ENCODE measurements at regions not wholly inside any gene's neighbourhood (a gene's known extent, or its start where the extent isn't known, plus 50 kb on each side); places are given as distances from the start of the nearest gene placed in this dataset.
"Not testable (repeated sequence)": the region's sequence is repeated elsewhere in the genome, so short reads cannot be mapped to it uniquely, and the experiment has no call there.

DNA sequence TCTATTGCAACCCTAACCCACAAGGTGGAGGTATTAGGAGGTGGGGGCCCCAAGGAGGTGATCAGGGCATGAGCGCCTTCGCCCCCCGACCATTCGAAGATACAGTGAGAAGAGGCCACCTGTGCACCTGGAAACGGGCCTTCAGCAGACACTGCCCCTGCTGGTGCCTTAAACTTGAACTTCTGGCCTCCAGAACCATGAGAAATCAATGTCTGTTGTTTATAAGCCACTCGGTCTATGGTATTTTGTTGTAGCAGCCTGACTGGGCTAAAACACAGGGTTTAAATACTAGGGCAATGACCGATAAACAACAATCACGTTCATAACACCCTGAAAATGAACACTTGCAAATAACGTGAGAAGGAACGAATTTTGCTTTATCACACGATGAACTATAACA is 85.2 kb upstream of the USP29 start:
- no peak for ATAC-seq

DNA sequence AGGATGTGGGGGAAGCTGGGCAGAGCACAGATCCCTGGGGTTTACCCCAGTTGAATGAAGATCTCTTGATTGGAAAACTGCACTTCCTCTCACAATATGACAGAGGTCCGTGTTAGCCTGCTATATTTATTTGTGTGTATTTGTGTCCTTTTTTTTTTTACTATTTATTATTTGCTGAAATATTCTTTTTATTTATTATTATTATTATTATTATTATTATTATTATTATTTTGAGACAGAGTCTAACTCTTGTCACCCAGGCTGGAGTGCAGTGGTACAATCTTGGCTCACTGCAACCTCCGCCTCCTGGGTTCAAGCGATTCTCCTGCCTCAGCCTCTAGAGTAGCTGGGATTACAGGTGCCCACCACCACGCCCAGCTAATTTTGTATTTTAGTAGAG is 84.0 kb upstream of the USP29 start:
- ATAC-seq: not testable (repeated sequence)

DNA sequence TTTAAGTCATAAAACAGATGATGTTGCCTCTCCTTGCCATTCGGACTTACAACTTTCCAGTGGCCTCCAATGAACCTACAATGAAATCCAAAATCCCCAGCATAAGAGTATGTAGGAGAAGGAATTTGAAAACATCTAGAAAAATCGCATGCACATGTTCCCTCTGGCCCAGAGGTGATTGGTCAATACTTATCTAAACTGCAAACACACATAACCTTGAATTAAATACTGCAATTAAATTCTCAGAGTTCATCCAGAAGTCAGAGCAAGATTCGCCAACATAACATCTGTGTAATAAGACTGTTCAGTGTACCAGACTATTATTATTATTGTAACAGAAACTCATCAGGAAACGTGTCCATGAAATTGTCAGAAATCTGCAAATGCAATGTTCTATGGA is 82.2 kb upstream of the USP29 start:
- ATAC-seq: no peak

DNA sequence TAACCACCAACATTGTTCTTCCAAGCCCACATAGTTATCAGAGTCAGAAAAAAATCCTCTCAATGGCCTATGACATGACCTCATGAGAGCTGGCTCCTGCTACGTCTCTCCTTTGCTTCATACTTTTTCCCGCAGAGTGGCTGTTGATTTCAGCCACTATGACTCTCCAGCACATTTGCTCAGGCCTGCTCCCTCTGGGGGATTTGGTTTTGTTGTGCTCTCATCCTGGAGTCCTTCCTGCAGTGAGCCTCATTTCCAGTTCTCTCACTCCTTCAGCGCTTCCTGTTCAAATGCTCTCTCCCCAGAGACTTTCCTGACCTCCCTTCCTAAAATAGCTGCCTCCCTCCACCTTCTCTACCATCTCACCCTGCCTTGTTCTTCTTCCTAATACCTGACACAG is 72.0 kb upstream of the USP29 start:
- no peak for ATAC-seq

DNA sequence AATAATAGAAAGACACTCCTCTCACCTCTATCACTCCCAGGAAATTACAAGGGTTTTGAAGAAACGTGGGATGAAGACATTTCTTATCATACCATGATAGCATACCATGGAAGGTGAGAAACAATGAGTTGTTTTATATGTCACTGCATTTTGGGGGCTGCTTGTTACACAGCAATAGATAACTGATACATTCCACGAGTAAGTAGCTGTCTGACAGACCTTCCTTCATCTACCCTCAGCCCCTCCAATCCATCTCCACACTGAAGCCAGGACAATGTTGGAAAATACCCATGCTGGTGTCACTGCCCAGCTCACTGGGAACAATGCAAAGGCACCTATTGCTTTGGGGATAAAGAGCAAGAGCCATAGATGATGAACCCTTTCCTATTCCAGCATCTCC is 68.9 kb upstream of the USP29 start:
- no peak for ATAC-seq

DNA sequence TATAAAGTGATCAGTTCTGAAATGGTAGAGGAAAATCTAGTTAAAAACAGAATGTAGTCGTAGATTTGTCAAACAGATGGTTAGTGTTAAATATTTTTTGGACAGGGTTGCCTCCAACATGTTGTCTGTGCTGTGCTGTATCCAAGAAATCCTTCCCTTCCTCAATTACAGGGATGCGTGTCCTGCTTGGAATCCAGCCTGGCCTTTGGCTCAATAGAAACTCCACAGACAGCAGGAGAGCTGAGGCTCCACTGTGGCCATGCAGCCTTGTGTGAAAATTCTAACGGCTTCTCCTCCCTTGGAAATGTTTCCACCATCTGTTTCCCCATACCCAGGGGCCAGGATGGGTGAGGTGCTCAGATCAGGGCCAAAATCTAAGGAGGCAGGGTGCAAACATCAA is 67.7 kb upstream of the USP29 start:
- ATAC-seq: no peak

DNA sequence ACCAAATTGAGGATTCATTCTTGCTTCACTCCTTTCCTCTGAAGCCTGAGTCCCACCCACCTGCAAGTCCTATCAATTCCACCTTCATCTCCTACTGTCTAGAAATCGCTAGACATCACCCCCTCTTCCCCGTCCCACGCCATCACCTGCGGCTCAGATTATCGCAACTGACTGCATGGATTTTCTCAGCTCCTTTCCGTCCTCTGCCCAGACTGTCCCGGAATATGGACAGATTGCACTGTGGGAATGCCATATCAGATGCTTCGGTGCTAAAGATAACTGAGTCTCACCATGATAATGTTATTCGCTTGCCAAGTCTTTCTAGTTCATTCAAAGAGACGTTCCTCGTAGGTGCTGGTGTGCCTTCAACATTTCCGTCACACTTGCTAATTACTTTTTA is 66.4 kb upstream of the USP29 start:
- ATAC-seq: no peak

DNA sequence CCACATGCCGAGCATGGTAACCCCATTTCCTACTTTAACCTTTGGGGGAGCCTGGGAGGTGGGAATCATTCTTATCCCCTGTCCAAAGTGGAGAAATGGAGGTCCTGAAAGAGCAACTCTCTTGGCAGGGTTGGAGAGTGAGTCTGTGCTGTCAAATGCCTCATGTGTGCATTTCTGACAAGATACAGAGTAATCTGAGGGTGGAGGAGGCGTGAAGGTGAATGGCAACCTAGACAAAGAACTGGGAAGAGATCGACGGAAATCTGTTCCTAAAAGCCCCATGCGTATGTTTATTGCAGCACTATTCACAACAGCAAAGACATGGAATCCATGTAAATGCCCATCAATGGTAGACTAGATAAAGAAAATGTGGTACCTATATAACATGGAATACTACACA is 63.8 kb upstream of the USP29 start:
- no peak for ATAC-seq

DNA sequence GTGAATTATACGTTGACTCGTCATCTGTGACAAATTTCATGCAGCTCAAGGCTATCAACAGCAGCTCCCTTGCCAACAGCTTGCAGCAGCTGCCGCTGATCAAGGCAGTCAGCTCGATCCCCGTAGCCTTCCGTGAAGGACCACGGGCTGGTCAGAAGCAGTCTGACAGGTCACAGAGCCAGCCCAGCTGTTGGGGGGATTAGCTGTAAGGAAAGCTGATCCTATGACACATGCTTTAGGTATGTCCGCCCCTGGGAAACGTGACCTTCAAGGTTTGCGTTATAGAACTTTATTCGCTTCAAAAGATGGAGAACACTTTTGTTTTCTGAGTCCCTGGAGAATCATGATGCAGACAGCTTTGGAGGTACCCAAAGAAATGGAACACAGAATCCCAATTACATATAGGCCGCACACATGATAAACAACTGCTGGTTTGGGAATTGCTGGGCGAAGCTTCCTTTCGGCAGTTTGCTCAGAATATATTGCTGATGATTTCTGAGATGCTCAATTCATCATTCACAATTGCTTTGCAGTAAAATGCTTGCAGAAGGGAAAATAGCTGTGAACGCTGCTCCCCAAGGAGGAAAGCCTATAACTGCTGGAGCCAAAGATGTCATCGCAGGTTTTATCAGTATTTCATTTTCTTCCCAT is 62.6 kb upstream of the USP29 start:
- ATAC-seq: no peak

DNA sequence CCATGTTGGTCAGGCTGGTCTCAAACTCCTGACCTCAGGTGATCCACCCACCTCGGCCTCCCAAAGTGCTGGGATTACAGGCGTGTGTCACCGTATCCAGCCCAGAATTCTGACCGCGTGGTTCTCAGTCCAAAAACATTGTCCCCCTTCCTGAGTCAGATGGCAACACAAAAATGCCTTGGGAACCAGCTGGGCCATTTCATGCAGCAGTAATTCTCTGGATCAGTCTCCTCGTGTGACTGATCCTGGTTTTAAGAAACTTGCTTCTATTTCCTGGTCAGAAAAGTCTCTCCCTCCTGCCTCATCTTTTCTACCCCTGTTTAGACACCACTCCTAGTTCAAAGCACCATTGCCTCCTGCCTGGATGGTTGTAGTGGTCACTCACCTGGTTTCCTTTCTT is 60.9 kb upstream of the USP29 start:
- ATAC-seq: no peak

DNA sequence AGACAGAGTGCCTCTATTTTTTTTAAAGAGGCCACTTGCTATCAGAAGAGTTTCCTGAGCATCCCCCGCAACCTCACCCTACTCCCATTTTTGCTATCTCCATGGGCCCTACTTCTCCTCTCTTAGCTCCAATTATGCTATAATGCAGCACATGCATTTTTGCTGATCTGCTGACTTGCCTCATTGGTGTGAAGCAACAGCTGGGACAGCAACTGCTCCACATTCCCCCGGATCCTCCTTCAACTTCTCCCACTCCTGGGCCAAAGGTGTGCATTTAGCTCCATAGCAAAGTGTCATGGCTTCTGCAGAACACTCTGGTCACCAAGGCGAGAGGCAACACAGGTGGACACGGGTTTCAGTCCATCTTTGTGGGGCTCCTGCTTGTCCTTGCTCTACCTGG is 56.7 kb upstream of the USP29 start:
- ATAC-seq: no peak

DNA sequence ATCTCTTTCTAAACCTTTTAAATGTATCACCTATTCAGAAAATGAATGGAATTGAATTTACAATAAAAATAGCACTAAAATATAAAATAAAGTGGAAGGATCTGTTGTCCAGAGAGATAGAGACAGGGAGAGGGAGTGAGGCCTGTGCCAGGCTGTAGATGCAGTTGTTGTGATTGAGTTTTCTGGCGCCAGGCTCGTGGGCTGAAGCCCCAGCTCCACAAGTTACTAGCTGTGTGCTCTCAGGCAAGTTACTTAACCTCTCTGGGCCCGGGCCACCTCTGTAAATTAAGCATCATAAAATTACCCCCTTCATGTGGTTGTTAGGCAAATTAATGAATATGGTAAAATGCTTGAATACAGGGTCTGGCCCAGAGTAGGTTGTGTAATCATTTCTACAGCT is 52.3 kb upstream of the USP29 start:
- no peak for ATAC-seq

DNA sequence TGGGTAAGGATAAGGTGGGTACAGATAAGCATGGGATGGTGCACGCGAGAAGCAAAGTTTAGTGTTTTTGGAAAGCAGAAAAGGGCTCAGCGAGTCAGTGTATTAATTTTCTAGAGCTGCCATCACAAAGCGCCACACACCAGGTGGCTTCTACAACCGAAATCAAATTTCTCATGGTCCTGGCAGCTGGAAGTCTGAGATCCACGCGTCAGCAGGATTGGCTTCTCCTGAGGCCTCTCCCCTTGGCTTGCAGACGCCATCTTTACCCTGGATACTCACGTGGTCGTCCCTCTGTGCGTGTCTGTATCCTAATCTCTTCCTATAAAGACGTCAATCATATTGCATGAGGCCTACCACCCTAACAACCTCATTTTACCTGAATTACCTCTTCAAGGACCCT is 51.5 kb upstream of the USP29 start:
- no peak for ATAC-seq

DNA sequence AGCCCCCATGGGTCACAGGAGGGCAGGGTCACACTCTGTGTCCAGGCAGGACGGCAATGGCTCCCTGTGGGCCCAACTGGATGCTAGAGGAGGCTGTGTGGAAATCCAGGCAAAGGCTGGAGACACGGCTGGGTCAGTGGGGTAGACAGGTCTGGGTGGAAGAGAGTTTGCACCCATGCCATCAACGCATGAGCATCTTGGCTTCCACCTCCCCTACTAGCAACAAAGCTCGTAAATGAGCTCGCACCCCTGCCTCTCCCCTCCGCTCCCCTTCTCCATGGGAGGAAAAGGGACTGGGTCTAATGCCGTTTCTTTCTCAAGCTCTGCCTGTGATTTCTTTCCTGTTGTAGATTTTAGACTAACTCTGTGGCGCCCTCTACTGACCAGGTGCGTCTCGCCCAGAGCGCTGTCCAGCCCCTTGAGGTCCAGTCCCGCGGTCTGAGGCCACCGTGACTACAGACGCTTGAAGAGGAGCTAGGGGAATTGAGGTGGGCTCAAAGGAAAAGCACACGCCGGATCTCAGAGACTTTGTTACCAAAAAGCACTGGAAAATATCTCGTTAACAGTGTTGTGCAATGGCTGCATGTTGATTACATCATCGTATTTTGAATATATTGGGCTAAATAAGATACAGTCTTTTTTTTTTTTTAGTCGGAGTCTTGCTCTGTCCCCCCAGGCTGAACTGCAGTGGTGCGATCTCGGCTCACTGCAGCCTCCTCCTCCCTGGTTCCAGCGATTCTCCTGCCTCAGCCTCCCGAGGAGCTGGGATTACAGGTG is 50.7 kb upstream of the USP29 start:
- ATAC-seq: no peak

Measured in esophagus mucosa (tissue), 1 donor.